Muscle layer of duodenum (tissue), 2 donors: ENCODE measurements at regions not wholly inside any gene's neighbourhood (a gene's known extent, or its start where the extent isn't known, plus 50 kb on each side); places are given as distances from the start of the nearest gene placed in this dataset.

Experiments
- H3K27ac ChIP-seq: one replicate; pipeline ENCODE4 v1.7.0; 2013; ENCODE audit warnings: mild to moderate bottlenecking, low read length
- H3K27me3 ChIP-seq: one replicate; pipeline ENCODE4 v1.7.0; 2013; ENCODE audit warnings: low read depth, mild to moderate bottlenecking, control low read depth, low read length
- H3K36me3 ChIP-seq, 2 donors: one replicate each; pipeline ENCODE4 v1.7.0; 2013; ENCODE audit warnings: low read length in 2 of 2, control low read depth in 1 of 2, mild to moderate bottlenecking in 1 of 2; ENCODE audit not compliant: insufficient read depth in 2 of 2, control insufficient read depth in 1 of 2
- H3K4me1 ChIP-seq, 2 donors: one replicate each; pipeline ENCODE4 v1.7.0; 2013; ENCODE audit warnings: low read length in 2 of 2, mild to moderate bottlenecking in 2 of 2, control low read depth in 1 of 2, moderate library complexity in 1 of 2; ENCODE audit not compliant: insufficient read depth in 2 of 2, control insufficient read depth in 1 of 2
- H3K4me3 ChIP-seq, 2 donors: one replicate each; pipeline ENCODE4 v1.7.0; 2013; ENCODE audit warnings: low read length in 2 of 2, low read depth in 1 of 2, mild to moderate bottlenecking in 1 of 2
- H3K9me3 ChIP-seq, 2 donors: one replicate each; pipeline ENCODE4 v1.7.0; 2013; ENCODE audit warnings: low read length in 2 of 2, control low read depth in 1 of 2, mild to moderate bottlenecking in 1 of 2; ENCODE audit not compliant: control insufficient read depth in 1 of 2
- donor health status: healthy.

DNA sequence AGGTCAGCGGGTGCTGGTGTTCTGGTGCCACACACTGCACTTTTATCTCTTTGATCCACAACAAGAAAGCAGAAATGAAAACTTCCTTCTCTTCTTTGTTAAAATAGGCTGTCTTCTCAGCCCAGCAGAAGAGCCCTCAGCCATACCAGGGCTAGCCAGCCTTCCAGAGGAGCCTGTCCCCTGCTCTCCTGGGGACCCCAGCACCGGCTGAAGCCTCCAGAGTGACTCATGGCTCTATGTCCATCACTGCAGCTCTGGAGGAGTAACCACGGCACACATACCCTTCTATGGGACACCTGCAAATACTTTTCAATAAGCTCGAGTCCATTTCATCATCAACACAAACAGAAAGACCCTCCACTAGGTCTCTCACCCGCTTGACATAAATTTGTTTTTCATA is 135.6 kb upstream of the CST7 start:
- Histone ChIP-seq H3K27me3 (no peaks in the 10 kb centered on the region), H3K4me1 (no peaks in the 10 kb centered on the region), H3K4me3 (no peak overlapping the region)

GRCh38 chr20:24813936-24814335 is 135.1 kb upstream of the CST7 start:
- H3K27ac ChIP-seq, result no peak overlapping the region
- H3K27me3 ChIP-seq, result no peaks in the 10 kb centered on the region
- H3K9me3 ChIP-seq, result no peaks in the 10 kb centered on the region
- no peaks in the 10 kb centered on the region for H3K4me1 ChIP-seq
- H3K36me3 ChIP-seq, result no peaks in the 10 kb centered on the region
- no peak overlapping the region for H3K4me3 ChIP-seq

More for the DNA sequence above, 135.6 kb upstream of the CST7 start:
- Histone ChIP-seq H3K9me3 (no peaks in the 10 kb centered on the region), H3K27ac (no peak overlapping the region), H3K36me3 (no peaks in the 10 kb centered on the region)

DNA sequence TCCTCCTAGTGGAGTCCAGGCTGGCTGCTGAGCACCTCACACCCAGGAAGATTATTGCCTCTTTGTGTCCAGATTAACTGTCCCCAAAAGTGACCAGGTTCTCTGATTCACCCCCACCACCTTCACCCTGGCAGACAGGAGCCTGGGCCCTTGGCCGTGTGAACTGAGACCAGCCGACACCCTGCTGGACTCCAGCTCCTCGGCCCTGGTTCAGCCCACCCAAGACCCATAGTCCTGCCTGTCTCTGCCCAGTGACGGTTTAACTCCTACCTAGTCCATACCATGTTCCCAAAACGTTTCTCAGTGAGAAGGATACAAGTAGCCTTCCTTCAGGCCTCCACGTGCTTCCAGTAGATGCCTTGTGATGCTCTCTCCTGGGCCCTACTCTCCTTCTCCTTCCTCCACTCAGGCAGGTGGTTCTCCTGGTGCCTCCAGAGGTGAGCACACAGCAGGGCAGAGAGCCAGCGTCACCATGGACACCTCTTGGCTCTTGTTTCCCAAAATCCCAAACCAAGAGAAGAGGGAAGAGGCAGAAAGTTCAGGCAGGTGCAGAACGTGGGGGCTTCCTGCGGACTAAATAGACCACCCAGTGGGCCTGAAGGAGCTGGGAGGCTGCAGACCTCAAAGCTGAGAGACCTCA is 134.4 kb upstream of the CST7 start:
- no peaks in the 10 kb centered on the region for H3K4me1 ChIP-seq
- no peaks in the 10 kb centered on the region for H3K36me3 ChIP-seq
- no peak overlapping the region for H3K27ac ChIP-seq
- no peaks in the 10 kb centered on the region for H3K9me3 ChIP-seq
- no peaks in the 10 kb centered on the region for H3K27me3 ChIP-seq
- no peak overlapping the region for H3K4me3 ChIP-seq

- Histone ChIP-seq H3K9me3 (no peaks in the 10 kb centered on the region), H3K36me3 (no peaks in the 10 kb centered on the region), H3K27me3 (no peaks in the 10 kb centered on the region), H3K4me3 (no peak overlapping the region), H3K4me1 (no peaks in the 10 kb centered on the region), H3K27ac (no peak overlapping the region)
Observed at GRCh38 chr20:24815196-24815815, 133.8 kb upstream of the CST7 start.

- H3K4me3 ChIP-seq, result no peak overlapping the region
- no peaks in the 10 kb centered on the region for H3K9me3 ChIP-seq
- no peaks in the 10 kb centered on the region for H3K4me1 ChIP-seq
- no peak overlapping the region for H3K27ac ChIP-seq
- H3K36me3 ChIP-seq, result no peaks in the 10 kb centered on the region
- no peaks in the 10 kb centered on the region for H3K27me3 ChIP-seq
Observed at GRCh38 chr20:24815931-24816330, 133.1 kb upstream of the CST7 start.

DNA sequence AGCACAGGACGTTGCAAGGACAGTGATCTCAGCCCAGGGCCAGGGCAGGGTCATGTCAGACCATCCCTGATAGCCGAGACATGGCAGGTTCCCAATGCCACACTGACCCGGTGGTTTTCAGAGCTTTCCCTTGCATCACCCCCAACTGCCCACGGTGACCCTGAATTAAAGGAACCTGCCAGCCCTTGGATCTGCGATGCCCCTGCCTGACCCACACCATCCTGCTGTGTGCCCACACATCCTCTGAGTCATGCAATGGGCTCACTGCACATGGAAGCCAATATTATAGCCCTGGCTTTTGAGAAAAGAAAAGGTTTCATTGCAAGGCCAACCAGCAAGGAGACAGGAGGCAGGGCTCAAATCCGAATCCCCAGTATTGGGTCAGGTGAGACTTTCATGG is 132.6 kb upstream of the CST7 start:
- no peaks in the 10 kb centered on the region for H3K36me3 ChIP-seq
- H3K4me3 ChIP-seq, result no peak overlapping the region
- H3K27ac ChIP-seq, result no peak overlapping the region
- no peaks in the 10 kb centered on the region for H3K4me1 ChIP-seq
- no peaks in the 10 kb centered on the region for H3K27me3 ChIP-seq
- H3K9me3 ChIP-seq, result no peaks in the 10 kb centered on the region

DNA sequence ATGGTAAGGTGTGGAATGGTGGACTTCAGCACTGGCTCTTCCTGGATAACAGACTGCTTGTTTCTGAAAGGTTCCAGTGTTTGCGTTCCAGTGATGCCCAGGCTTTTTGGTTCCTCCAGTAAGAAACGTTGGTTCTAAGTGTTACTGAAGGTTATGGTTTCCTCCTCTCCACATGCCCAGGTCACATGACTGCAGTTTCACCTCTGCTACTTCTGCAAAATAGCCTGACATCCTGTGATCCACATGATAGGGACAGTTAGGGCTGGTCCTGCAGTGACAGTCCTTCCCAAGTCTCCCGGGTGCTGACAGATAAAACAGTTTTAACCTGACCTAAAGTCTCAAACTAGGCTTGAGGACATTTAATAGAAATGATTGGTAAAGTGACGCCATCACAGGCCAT is 132.2 kb upstream of the CST7 start:
- Histone ChIP-seq H3K36me3 (no peaks in the 10 kb centered on the region), H3K27ac (no peak overlapping the region), H3K27me3 (no peaks in the 10 kb centered on the region), H3K9me3 (no peaks in the 10 kb centered on the region), H3K4me3 (no peak overlapping the region), H3K4me1 (no peaks in the 10 kb centered on the region)

GRCh38 chr20:24817351-24817750 is 131.7 kb upstream of the CST7 start:
- Histone ChIP-seq H3K9me3 (no peaks in the 10 kb centered on the region), H3K4me3 (no peak overlapping the region)

DNA sequence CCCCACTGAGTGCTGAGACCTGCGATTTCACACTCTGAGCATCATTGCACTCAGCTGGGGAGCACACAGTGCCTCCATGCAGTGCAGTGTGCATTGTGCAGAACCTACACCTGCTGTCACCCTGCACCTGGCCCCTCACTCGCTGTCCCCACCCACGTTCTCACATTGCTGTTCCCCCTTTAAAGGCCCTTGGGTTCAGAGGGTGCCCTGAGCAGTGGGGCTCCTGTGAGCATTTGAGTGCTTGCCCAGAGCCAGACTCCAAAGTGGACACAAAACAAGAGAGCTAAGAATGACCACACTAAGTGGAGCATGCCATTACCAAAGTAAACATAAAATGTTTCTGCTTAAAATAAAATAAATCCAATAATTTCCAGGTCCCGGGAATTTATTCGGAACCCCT is 131.0 kb upstream of the CST7 start:
- no peak overlapping the region for H3K4me3 ChIP-seq
- H3K9me3 ChIP-seq, result no peaks in the 10 kb centered on the region
- H3K36me3 ChIP-seq, result no peaks in the 10 kb centered on the region

More at GRCh38 chr20:24817351-24817750, 131.7 kb upstream of the CST7 start:
- H3K4me1 ChIP-seq, result no peaks in the 10 kb centered on the region
- H3K27ac ChIP-seq, result no peak overlapping the region
- no peaks in the 10 kb centered on the region for H3K36me3 ChIP-seq
- H3K27me3 ChIP-seq, result no peaks in the 10 kb centered on the region

DNA sequence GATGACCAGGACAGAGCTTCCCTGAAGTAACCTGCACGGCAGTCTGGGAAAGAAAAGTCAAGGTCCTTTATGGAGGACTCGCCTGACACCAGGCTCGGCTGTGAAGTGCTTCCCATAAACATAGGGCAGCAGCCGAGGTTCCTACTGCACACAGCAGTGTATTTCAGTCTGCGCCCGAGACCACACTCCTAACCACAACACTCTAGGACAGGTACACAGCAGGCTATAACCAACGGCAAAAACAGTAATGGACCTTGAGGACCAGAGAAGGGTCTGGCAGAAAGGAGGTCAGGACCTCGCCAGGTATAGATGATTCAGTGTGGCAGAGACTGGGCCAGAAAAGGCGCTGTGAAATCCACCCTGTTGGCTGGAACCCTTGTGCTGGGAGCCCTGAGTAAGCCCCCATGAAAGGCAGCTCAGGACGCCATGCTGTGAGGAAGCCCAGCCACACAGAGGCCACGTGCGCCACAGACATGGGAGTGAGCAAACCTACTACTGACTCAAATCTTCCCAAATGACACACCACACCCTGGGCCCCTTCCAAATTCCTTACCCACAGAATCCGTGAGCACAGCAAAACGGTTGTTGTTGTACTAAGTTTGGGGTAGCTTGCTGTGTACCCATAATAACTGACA is 129.6 kb upstream of the CST7 start:
- H3K27me3 ChIP-seq, result no peaks in the 10 kb centered on the region
- no peaks in the 10 kb centered on the region for H3K4me1 ChIP-seq
- no peaks in the 10 kb centered on the region for H3K36me3 ChIP-seq
- no peak overlapping the region for H3K27ac ChIP-seq
- H3K4me3 ChIP-seq, result no peak overlapping the region
- H3K9me3 ChIP-seq, result no peaks in the 10 kb centered on the region

More for the DNA sequence above, 131.0 kb upstream of the CST7 start:
- no peaks in the 10 kb centered on the region for H3K4me1 ChIP-seq
- no peak overlapping the region for H3K27ac ChIP-seq
- H3K27me3 ChIP-seq, result no peaks in the 10 kb centered on the region

DNA sequence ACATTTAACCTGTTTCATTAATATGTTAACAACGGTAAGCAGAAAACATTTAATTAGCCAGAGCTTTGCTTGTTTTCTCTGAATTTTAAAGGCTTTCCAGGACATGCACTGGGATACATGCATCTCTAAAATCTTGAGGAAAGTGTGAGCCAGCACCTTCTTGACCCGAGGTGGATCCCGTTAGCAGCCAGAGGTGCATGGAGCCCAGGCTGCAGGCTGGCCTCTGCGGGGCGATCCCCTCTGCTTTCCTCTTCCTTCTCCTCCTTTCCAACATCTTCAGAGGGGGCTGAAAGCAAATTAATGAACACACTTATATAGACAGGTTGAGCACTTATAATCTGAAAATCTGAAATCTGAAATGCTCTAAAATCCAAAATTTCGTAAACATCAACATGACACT is 128.7 kb upstream of the CST7 start:
- no peak overlapping the region for H3K4me3 ChIP-seq

More for the DNA sequence above, 128.7 kb upstream of the CST7 start:
- no peaks in the 10 kb centered on the region for H3K27me3 ChIP-seq
- no peak overlapping the region for H3K27ac ChIP-seq
- H3K4me1 ChIP-seq, result no peaks in the 10 kb centered on the region
- no peaks in the 10 kb centered on the region for H3K36me3 ChIP-seq
- H3K9me3 ChIP-seq, result no peaks in the 10 kb centered on the region
